Heart left ventricle (tissue), 16 donors: ENCODE measurements at regions not wholly inside any gene's neighbourhood (a gene's known extent, or its start where the extent isn't known, plus 50 kb on each side); places are given as distances from the start of the nearest gene placed in this dataset.
"Not testable (repeated sequence)": the region's sequence is repeated elsewhere in the genome, so short reads cannot be mapped to it uniquely, and the experiment has no call there.

ENCODE experiments used
- ATAC-seq, 4 donors: fragments of 200-7000 bp; cut with Tn5 transposase; one replicate each; pipeline ENCODE4 v1.9.1; 2020 to 2022; ENCODE audit warnings: moderate library complexity in 4 of 4, mild to moderate bottlenecking in 3 of 4, moderate number of reproducible peaks in 1 of 4
- DNase-seq, 5 donors: peaks; one replicate each; pipeline ENCODE4 v3.0.0-alpha.2; 2020
- H3K27ac ChIP-seq, 12 donors: fragments of 200-600 bp; sonication (generic) in 4 of 12; one replicate each; pipeline versions ENCODE4 v1.5.0 to v1.8.0; 2016 to 2022; ENCODE audit warnings: mild to moderate bottlenecking in 2 of 12
- H3K27me3 ChIP-seq, 9 donors: fragments of 200-600 bp; sonication (generic) in 2 of 9; one replicate each; pipeline versions ENCODE4 v1.5.1 to v1.8.0; 2016 to 2022; ENCODE audit warnings: mild to moderate bottlenecking in 3 of 9
- H3K36me3 ChIP-seq, 9 donors: fragments of 200-600 bp; sonication (generic) in 2 of 9; one replicate each; pipeline versions ENCODE4 v1.5.0 to v1.8.0; 2018 to 2022; ENCODE audit warnings: mild to moderate bottlenecking in 2 of 9
- H3K4me1 ChIP-seq, 12 donors: fragments of 200-600 bp; sonication (generic) in 4 of 12; one replicate each; pipeline versions ENCODE4 v1.5.0 to v1.8.0; 2016 to 2022; ENCODE audit warnings: mild to moderate bottlenecking in 3 of 12
- H3K4me3 ChIP-seq, 12 donors: fragments of 200-600 bp; sonication (generic) in 4 of 12; one replicate each; pipeline versions ENCODE4 v1.5.0 to v1.8.0; 2017 to 2022; ENCODE audit warnings: mild to moderate bottlenecking in 9 of 12, moderate library complexity in 4 of 12
- H3K9me3 ChIP-seq, 12 donors: fragments of 200-600 bp; sonication (generic) in 4 of 12; one replicate each; pipeline versions ENCODE4 v1.5.0 to v1.8.0; 2016 to 2022; ENCODE audit warnings: mild to moderate bottlenecking in 1 of 12
- CTCF ChIP-seq, 12 donors: fragments of 200-600 bp; sonication (generic) in 4 of 12; IDR thresholded peaks; one replicate each; pipeline versions ENCODE4 v1.5.0 to v1.8.0; 2018 to 2022; ENCODE audit warnings: antibody characterized with exemption in 12 of 12, mild to moderate bottlenecking in 5 of 12
- POLR2A ChIP-seq, 2 donors: fragments of 450-650 bp; IDR thresholded peaks; one replicate each; pipeline ENCODE4 v1.6.1; 2017; ENCODE audit warnings: antibody characterized with exemption in 2 of 2, mild to moderate bottlenecking in 2 of 2, moderate library complexity in 2 of 2
- WGBS, 4 donors: extraction: QIAGEN DNeasy Blood & Tissue Kit in 2 of 4; methylation state at CpG; one replicate each; pipeline versions ENCODE4 v1.1.5 to v1.1.7; 2013 to 2018; 5-methylcytosine and 5-hydroxymethylcytosine counted together
- intact Hi-C, 10 donors: fragments of 100-400 bp; cut with DNase I; formaldehyde crosslinking; loops; one replicate each; pipeline versions ENCODE4 v1.11.1 to v1.14.2; 2022
- donor health status: ischemic (EF 13 %, LVEDD 7.1; RV severe dilation, severe dysfunction).
- donor health status: healthy with polysubstance abuse.
- donor health status: DM: no; HTN: yes; CAD: no.
- donor health status: DM: no; HTN: no; CAD: no.
- donor health status: ischemic (EF 25% LVEDD 6.9; RV normal size, moderate dysfunction).
- donor health status: ischemic (EF 25% LVEDD 5.7; RV mildly dilated, moderate dysfunction).
- donor health status: healthy.
- donor health status: DM: yes; HTN: yes; CAD: no.
- donor health status: ischemic (EF 35%, LVEDD 5.7; RV mildly dilated, moderate dysfunction).
- donor health status: nonischemic (EF 11% LVEDD 7.7; RV severe dilation, severe dysfunction).
- donor health status: DM: yes; HTN: yes; CAD: no.
- donor health status: PGD.
- donor health status: ischemic (EF 29% LVEDD 5.4; RV normal size, mild dysfunction).
- donor health status: nonischemic (EF 23%, LVEDD 6.1; RV moderate dilation, normal function).

- ATAC-seq (no peak), DNase-seq (no peak)
- Histone ChIP-seq H3K4me3 (no peak overlapping the region), H3K9me3 (no peaks in the 10 kb centered on the region), H3K27me3 (peaks cover 0 to 8% (median 0%) of the 10 kb centered on the region in 9 donors), H3K36me3 (no peaks in the 10 kb centered on the region), H3K4me1 (no peaks in the 10 kb centered on the region), H3K27ac (no peak overlapping the region)
- TF ChIP-seq CTCF (IDR thresholded peaks at IDR 0.05) (no peak), POLR2A (IDR thresholded peaks at IDR 0.05) (no peak)
- intact Hi-C loops, result no loop called here
- 77 to 84% (median 83%) methylated on average over 4 of the region's 4 CpGs for WGBS, 4 donors
These were observed 567.1 kb downstream of the KCNJ2 start for GRCh38 chr17:70736375-70736957.

- intact Hi-C loops, result no loop called here
- WGBS, 4 donors, result 74 to 80% (median 78%) methylated on average over 2 of the region's 2 CpGs
- ATAC-seq, result no peak
- Histone ChIP-seq H3K27me3 (peaks cover 0 to 6% (median 0%) of the 10 kb centered on the region in 9 donors), H3K4me1 (no peaks in the 10 kb centered on the region), H3K9me3 (no peaks in the 10 kb centered on the region), H3K36me3 (no peaks in the 10 kb centered on the region), H3K27ac (no peak overlapping the region), H3K4me3 (no peak overlapping the region)
- DNase-seq, result no peak
- TF ChIP-seq CTCF (IDR thresholded peaks at IDR 0.05) (no peak), POLR2A (IDR thresholded peaks at IDR 0.05) (no peak)
These were observed 569.7 kb downstream of the KCNJ2 start for GRCh38 chr17:70739065-70739464.

GRCh38 chr17:70746574-70746973 is 577.2 kb downstream of the KCNJ2 start:
- ATAC-seq, H3K4me1 ChIP-seq, H3K27me3 ChIP-seq, H3K9me3 ChIP-seq, DNase-seq, intact Hi-C loops, H3K36me3 ChIP-seq, H3K4me3 ChIP-seq, H3K27ac ChIP-seq: not testable (repeated sequence)
- 89 to 95% (median 92%) methylated on average over 1 of the region's 1 CpG for WGBS, 4 donors

GRCh38 chr17:70750983-70751382 is 581.7 kb downstream of the KCNJ2 start:
- peaks cover 0 to 4% (median 0%) of the 10 kb centered on the region in 12 donors for H3K9me3 ChIP-seq
- 51 to 61% (median 58%) methylated on average over 1 of the region's 1 CpG for WGBS, 4 donors
- no peaks in the 10 kb centered on the region for H3K4me1 ChIP-seq
- no peak overlapping the region for H3K4me3 ChIP-seq
- H3K27ac ChIP-seq, result no peak overlapping the region
- H3K36me3 ChIP-seq, result no peaks in the 10 kb centered on the region
- no peak for DNase-seq
- no peak for TF ChIP-seq CTCF (IDR thresholded peaks at IDR 0.05)
- no peak for TF ChIP-seq POLR2A (IDR thresholded peaks at IDR 0.05)
- no peaks in the 10 kb centered on the region for H3K27me3 ChIP-seq
- no peak for ATAC-seq
- intact Hi-C loops, result no loop called here

- ATAC-seq, H3K27ac ChIP-seq, DNase-seq, H3K9me3 ChIP-seq, H3K4me1 ChIP-seq, H3K27me3 ChIP-seq, intact Hi-C loops, H3K36me3 ChIP-seq, H3K4me3 ChIP-seq: not testable (repeated sequence)
- WGBS, 4 donors, result 91 to 97% (median 93%) methylated on average over 5 of the region's 5 CpGs
These were observed 583.1 kb downstream of the KCNJ2 start for GRCh38 chr17:70752461-70752860.
